ENCODE measurements at regions not wholly inside any gene's neighbourhood (a gene's known extent, or its start where the extent isn't known, plus 50 kb on each side); places are given as distances from the start of the nearest gene placed in this dataset.

GRCh38 chr13:73687929-73688328, 446.3 kb downstream of the KLF12 start:
- TF ChIP-seq HMGA2 (CRISPR knock-in tag; IDR thresholded peaks at IDR 0.05) (no peak), AR (CRISPR knock-in tag; IDR thresholded peaks at IDR 0.05) (no peak), PRRX2 (CRISPR knock-in tag; IDR thresholded peaks at IDR 0.05) (no peak), ZNF263 (CRISPR knock-in tag; IDR thresholded peaks at IDR 0.05; ENCODE audit: low read depth) (no peak), JAZF1 (CRISPR knock-in tag; IDR thresholded peaks at IDR 0.05) (no peak), TEAD1 (CRISPR knock-in tag; IDR thresholded peaks at IDR 0.05) (no peak), ZNF219 (CRISPR knock-in tag; IDR thresholded peaks at IDR 0.05; ENCODE audit: borderline replicate concordance) (no peak), FOXP1 (CRISPR knock-in tag; IDR thresholded peaks at IDR 0.05; ENCODE audit: borderline replicate concordance) (no peak), FOXJ3 (CRISPR knock-in tag; IDR thresholded peaks at IDR 0.05; ENCODE audit: borderline replicate concordance) (no peak), ZNF416 (CRISPR knock-in tag; IDR thresholded peaks at IDR 0.05) (no peak), ZNF532 (CRISPR knock-in tag; IDR thresholded peaks at IDR 0.05; ENCODE audit: borderline replicate concordance) (no peak)
- TF ChIP-seq, protein P1, sequence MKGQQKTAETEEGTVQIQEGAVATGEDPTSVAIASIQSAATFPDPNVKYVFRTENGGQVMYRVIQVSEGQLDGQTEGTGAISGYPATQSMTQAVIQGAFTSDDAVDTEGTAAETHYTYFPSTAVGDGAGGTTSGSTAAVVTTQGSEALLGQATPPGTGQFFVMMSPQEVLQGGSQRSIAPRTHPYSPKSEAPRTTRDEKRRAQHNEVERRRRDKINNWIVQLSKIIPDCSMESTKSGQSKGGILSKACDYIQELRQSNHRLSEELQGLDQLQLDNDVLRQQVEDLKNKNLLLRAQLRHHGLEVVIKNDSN (CRISPR knock-in tag; IDR thresholded peaks at IDR 0.05), result no peak
- TF ChIP-seq, protein P2, sequence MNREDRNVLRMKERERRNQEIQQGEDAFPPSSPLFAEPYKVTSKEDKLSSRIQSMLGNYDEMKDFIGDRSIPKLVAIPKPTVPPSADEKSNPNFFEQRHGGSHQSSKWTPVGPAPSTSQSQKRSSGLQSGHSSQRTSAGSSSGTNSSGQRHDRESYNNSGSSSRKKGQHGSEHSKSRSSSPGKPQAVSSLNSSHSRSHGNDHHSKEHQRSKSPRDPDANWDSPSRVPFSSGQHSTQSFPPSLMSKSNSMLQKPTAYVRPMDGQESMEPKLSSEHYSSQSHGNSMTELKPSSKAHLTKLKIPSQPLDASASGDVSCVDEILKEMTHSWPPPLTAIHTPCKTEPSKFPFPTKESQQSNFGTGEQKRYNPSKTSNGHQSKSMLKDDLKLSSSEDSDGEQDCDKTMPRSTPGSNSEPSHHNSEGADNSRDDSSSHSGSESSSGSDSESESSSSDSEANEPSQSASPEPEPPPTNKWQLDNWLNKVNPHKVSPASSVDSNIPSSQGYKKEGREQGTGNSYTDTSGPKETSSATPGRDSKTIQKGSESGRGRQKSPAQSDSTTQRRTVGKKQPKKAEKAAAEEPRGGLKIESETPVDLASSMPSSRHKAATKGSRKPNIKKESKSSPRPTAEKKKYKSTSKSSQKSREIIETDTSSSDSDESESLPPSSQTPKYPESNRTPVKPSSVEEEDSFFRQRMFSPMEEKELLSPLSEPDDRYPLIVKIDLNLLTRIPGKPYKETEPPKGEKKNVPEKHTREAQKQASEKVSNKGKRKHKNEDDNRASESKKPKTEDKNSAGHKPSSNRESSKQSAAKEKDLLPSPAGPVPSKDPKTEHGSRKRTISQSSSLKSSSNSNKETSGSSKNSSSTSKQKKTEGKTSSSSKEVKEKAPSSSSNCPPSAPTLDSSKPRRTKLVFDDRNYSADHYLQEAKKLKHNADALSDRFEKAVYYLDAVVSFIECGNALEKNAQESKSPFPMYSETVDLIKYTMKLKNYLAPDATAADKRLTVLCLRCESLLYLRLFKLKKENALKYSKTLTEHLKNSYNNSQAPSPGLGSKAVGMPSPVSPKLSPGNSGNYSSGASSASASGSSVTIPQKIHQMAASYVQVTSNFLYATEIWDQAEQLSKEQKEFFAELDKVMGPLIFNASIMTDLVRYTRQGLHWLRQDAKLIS (CRISPR knock-in tag; IDR thresholded peaks at IDR 0.05; ENCODE audit: borderline replicate concordance), result no peak
- ChIA-PET POLR2A (no interaction called here), CTCF (no interaction called here)
- no peak overlapping the region for H3K4me3 Mint-ChIP-seq
- H3K9me3 Mint-ChIP-seq, result no peaks in the 10 kb centered on the region
- no peak for DNase-seq (ENCODE audit: low spot score)
- peaks cover 16% of the 10 kb centered on the region for H3K4me1 Mint-ChIP-seq
- ATAC-seq, result no peak
- no peak overlapping the region for H3K27ac Mint-ChIP-seq
- no peaks in the 10 kb centered on the region for H3K36me3 Mint-ChIP-seq
- H3K27me3 Mint-ChIP-seq (ENCODE audit: low read depth), result no peaks in the 10 kb centered on the region

DNA sequence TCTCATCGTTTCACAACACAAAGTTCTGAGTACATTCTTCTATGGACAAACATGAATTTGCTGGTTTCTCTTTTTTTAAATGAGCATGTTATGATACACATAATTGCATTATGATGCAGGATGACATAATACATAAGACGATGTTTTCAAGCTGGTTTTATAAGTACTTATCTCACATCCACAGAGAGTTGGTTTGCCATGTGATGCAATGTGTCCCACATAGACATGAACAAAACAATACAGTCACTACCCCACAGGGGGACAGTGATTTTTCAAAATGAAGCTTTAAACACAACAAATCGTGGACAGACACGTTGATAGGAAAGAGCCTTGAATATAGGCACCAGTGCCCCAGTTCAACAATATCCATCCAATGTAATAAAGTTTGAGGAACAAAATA, 447.1 kb downstream of the KLF12 start:
- Mint-ChIP-seq H3K4me3 (no peak overlapping the region), H3K36me3 (no peaks in the 10 kb centered on the region), H3K9me3 (no peaks in the 10 kb centered on the region), H3K4me1 (peaks cover 16% of the 10 kb centered on the region), H3K27me3 (ENCODE audit: low read depth) (no peaks in the 10 kb centered on the region), H3K27ac (no peak overlapping the region)
- ChIA-PET CTCF (no interaction called here), POLR2A (no interaction called here)
- ATAC-seq (no peak), DNase-seq (ENCODE audit: low spot score) (no peak)
- TF ChIP-seq ZNF396 (CRISPR knock-in tag; IDR thresholded peaks at IDR 0.05; ENCODE audit: borderline replicate concordance), result no peak
- no peak for TF ChIP-seq E2F4 (CRISPR knock-in tag; IDR thresholded peaks at IDR 0.05; ENCODE audit: borderline replicate concordance, low read depth)
- no peak for TF ChIP-seq ESRRA (CRISPR knock-in tag; IDR thresholded peaks at IDR 0.05; ENCODE audit: borderline replicate concordance)
- no peak for TF ChIP-seq ZNF281 (CRISPR knock-in tag; IDR thresholded peaks at IDR 0.05)
- TF ChIP-seq ATF1 (CRISPR knock-in tag; IDR thresholded peaks at IDR 0.05), result no peak
- TF ChIP-seq, protein P3, sequence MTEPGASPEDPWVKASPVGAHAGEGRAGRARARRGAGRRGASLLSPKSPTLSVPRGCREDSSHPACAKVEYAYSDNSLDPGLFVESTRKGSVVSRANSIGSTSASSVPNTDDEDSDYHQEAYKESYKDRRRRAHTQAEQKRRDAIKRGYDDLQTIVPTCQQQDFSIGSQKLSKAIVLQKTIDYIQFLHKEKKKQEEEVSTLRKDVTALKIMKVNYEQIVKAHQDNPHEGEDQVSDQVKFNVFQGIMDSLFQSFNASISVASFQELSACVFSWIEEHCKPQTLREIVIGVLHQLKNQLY (CRISPR knock-in tag; IDR thresholded peaks at IDR 0.05), result no peak
- TF ChIP-seq ZNF423 (CRISPR knock-in tag; IDR thresholded peaks at IDR 0.05), result no peak

All from WTC11 (cell line).